Adipose tissue (tissue), 3 donors: ENCODE measurements at regions not wholly inside any gene's neighbourhood (a gene's known extent, or its start where the extent isn't known, plus 50 kb on each side); places are given as distances from the start of the nearest gene placed in this dataset.

Experiments
- H3K27ac ChIP-seq: one replicate; pipeline ENCODE4 v1.5.1; 2013; ENCODE audit warnings: low read depth, low read length
- WGBS, 3 donors: extraction: QIAGEN DNeasy Blood & Tissue Kit; methylation state at CpG; one replicate each; pipeline ENCODE4 v1.1.7; 2013; 5-methylcytosine and 5-hydroxymethylcytosine counted together
- donor health status: healthy with polysubstance abuse.
- donor health status: Bipolar disorder and iron deficiency.
- donor health status: healthy.

DNA sequence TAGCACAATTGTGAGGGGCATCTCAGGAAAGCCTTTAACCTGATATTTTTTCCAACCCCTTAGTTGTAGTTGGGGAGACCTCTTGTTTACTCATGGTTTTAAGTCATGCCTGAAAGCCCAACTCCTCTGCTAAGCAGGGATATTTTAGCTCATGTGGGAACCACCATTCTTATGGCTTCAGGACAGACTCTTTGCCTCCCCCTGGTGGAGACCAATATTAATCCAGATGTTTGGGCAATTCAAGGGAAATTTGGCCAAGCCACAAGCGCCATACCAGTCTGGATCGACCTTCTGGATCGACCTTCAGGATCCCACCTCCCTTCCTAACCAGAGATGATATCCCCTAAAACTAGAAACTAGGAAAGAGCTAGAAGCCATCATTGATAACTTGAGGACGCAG, 211.2 kb downstream of the C6orf118 start:
- H3K27ac ChIP-seq = no peak overlapping the region
- 75 to 82% (median 77%) methylated on average over 4 of the region's 4 CpGs for WGBS, 3 donors

DNA sequence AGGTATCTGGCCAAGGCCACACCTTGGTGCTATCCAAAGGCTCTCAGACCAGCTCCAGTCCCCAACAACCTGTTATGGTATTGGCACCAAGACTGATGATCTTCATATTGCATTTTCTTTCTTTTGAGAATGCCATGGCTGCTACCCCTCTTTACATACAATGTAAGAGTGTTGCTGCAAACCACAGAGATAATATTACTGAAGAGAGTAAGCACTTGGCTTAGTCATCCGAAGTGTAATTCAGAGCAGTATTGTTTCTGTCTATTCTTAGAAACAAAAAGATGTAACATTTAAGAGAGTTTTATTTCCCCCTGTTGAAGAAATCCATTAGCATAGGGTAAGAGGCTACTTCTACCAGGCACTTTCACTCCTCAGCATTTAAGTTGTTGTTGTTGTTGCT, 212.5 kb downstream of the C6orf118 start:
- no peak overlapping the region for H3K27ac ChIP-seq
- 0 to 52% (median 47%) methylated on average over 1 of the region's 1 CpG for WGBS, 3 donors

DNA sequence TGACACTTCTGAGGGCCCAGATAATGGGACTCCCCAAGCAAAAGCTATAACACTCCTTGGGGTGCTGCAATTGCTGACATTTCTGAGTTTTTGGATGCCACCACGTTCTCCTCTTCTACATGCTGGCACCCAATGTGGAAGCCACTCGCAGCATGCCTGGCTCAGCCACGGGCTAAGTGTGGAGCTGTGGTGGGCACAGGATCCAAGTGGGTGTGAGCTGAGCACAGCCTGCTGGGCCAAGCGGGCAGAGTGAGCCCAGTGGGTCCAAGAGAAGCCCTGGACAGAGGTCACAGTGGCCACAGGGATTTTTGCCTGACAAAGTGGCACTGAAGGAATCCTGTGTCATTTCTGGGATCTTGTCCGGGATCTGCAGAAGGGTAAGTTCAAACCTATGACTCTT, 213.2 kb downstream of the C6orf118 start:
- 65 to 86% (median 81%) methylated on average over 5 of the region's 5 CpGs for WGBS, 3 donors
- H3K27ac ChIP-seq = no peak overlapping the region

DNA sequence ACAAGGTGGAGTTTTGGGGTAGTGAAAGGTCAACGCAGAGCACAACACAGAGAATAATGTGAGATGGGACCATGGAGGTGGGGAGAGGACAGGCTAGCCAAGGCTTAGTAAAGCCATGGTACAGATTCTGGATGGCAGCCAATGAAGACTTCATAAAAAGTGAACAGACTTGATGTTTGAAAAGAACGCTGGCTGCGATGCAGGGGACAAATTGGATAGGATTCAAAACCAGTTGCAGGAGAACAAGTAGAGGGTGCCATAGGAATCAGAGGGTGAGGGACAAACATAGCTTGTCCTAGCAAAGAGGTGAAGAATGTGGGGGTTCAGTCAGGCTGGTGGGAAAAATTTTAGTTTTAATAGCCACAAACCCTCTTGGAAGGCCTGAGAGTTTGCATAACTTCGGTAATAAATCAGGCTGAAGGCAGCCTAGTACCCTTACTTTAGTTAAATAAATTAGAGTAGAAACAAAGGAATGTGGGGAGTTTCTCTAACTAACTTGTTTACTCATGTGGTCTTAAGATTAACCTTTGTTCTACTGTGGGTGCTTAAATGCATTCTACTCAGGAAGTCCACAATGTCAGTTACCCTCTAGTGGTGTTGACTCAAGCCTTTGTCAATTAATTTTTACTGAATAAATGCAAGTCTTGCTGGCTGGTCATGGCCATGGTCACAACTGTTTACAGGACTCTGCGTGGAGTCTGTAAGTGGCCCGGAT, 216.4 kb downstream of the C6orf118 start:
- H3K27ac ChIP-seq = no peak overlapping the region
- 71 to 85% (median 73%) methylated on average over 6 of the region's 6 CpGs for WGBS, 3 donors

- 32 to 58% (median 43%) methylated on average over 8 of the region's 8 CpGs for WGBS, 3 donors
- no peak overlapping the region for H3K27ac ChIP-seq
Measured at GRCh38 chr6:165091121-165091785, 218.2 kb downstream of the C6orf118 start.

DNA sequence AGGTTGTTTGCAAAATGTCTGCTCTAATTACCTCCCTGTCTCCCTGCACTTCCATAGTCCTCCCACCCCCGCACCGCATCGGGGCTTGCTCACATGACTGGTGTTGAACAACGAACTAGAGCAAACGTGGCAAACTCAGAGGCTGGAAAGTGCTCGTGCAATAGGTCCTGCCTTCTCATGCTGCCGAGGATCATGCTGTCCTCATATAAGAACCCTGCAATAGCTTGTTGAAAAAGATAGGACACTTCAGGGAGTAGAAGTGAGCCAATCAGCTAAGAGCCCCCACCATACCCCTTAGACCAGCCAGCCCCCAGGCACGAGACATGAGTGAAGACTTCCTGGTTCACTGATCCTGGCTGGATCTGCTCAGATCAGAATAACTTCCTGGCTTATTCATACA, 219.2 kb downstream of the C6orf118 start:
- H3K27ac ChIP-seq = no peak overlapping the region
- WGBS, 3 donors = 61 to 81% (median 79%) methylated on average over 8 of the region's 8 CpGs

- H3K27ac ChIP-seq = no peak overlapping the region
- WGBS, 3 donors = 68 to 77% (median 68%) methylated on average over 3 of the region's 3 CpGs
Measured at GRCh38 chr6:165086814-165087213, 222.6 kb downstream of the C6orf118 start.

DNA sequence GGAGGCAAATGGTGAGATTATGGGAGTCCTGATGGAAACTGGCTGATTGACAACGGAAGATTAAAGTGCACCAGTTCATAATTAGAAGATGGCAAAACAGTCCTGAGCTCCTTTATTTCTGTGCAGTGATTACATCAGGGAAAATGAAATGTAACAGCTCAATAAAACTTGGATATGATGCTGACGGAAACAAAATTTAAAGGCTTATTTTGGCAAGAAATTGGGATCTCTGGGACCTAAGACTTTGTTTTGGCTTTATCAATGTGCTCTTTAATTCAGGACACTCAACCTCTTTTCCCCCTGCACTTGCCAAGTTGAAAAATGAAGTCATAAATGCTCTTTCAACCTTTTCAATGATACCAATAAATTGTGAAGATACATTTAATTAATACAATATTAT, 226.8 kb downstream of the C6orf118 start:
- WGBS, 3 donors = 66 to 79% (median 76%) methylated on average over 2 of the region's 2 CpGs
- no peak overlapping the region for H3K27ac ChIP-seq

DNA sequence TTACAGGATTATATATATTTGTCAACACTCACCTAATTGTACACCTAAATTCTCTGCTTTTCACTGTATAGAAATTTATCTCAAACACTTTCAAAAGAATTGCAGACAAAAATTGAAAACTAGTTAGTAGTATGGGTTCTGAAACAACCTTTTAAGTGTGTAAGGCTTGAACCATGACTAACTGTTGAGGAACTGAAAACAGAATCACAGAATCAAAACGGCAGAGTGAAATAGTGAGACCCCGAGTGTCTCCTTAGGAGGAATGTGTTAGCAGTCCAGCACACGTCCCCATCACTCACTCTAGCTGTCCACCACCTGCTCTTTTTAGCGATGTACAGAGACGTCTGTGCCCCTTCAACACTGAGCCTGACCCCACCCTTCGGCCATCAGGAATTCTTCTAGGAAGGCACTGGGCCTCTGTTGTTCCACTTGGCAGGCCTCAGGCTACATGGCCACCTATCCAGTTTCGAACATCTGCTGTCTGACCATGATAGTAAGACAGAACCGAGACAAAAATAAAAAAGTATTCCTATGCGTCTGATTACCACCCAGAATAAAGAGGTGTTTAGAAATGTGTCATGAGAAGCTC, 227.4 kb downstream of the C6orf118 start:
- 61 to 77% (median 72%) methylated on average over 9 of the region's 9 CpGs for WGBS, 3 donors
- no peak overlapping the region for H3K27ac ChIP-seq

- 70 to 85% (median 85%) methylated on average over 2 of the region's 2 CpGs for WGBS, 3 donors
- no peak overlapping the region for H3K27ac ChIP-seq
Measured at GRCh38 chr6:165077876-165078275, 231.5 kb downstream of the C6orf118 start.

DNA sequence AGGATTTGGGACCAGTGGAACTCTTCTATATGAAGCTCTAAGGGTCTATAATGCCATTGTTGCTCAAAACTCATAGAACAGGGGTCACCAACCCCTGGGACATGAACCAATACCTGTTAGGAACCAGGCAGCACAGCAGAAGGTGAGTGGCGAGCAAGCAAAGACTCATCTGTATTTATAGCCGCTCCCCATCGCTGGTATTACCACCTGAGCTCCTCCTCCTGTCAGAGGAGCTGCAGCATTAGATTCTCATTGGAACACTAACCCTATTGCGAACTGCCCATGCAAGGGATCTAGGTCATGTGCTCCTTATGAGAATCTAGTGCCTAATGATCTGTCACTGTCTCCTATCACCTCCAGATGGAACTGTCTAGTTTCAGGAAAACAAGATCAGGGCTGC, 237.5 kb downstream of the C6orf118 start:
- no peak overlapping the region for H3K27ac ChIP-seq
- 79 to 90% (median 88%) methylated on average over 4 of the region's 4 CpGs for WGBS, 3 donors

DNA sequence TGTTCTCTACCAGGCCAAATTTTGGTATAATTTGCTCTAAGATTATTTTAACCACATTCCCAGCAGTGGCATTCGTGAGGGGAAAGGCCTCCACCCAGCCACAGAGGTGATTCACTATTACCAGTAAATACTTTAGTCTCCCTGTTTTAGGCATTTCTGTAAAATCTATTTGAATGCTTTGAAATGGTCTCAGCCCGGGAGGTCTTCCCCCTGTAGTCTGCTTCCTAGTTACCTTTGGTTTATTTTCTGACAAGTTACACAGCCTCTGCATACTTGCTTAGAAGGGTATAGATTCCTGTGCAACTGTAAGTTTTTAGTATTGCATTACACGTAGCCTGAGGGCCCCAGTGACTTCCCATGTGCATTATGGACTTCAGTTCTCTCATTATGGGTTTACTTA, 248.7 kb downstream of the C6orf118 start:
- H3K27ac ChIP-seq = no peak overlapping the region
- WGBS, 3 donors = 55 to 79% (median 67%) methylated on average over 3 of the region's 3 CpGs

DNA sequence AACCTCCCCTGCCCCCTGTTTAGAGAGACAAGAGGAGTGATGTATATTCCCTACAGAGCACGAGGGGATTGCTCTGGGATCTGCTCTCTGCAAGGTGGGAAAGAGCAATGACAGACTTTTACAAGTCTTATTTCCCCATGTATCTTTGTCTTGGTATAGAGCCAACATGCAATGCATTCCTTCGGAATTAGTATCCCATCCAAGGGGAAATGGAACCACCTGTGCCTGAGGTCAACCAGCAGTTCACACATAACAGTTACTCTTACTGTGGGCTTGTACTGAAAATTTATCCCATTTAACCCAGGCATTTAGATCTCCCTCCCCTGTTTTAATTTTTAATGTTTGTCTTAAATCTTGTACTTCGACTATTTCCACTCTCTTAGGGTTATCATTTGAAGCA, 250.4 kb downstream of the C6orf118 start:
- 51 to 72% (median 67%) methylated on average over 3 of the region's 3 CpGs for WGBS, 3 donors
- no peak overlapping the region for H3K27ac ChIP-seq

DNA sequence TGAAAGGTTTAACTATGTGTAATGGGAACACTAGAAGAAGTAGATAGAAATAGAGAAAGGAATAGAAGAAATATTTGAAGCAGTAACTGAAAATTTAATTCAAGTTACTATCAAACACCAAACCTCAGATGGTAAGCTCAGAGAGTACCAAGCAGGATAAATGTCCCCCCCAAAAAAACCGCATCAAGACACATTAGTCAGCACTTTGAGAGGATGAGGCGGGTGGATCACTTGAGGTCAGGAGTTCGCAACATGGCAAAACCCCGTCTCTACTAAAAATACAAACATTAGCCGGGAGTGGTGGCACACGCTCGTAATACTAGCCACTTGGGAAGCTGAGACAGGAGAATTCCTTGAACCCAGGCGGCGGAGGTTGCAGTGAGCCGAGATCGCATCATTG, 253.1 kb downstream of the C6orf118 start:
- WGBS, 3 donors = 85 to 90% (median 88%) methylated on average over 11 of the region's 11 CpGs
- no peak overlapping the region for H3K27ac ChIP-seq

- 64 to 83% (median 78%) methylated on average over 5 of the region's 5 CpGs for WGBS, 3 donors
Measured at GRCh38 chr6:165055231-165055630, 254.2 kb downstream of the C6orf118 start.

DNA sequence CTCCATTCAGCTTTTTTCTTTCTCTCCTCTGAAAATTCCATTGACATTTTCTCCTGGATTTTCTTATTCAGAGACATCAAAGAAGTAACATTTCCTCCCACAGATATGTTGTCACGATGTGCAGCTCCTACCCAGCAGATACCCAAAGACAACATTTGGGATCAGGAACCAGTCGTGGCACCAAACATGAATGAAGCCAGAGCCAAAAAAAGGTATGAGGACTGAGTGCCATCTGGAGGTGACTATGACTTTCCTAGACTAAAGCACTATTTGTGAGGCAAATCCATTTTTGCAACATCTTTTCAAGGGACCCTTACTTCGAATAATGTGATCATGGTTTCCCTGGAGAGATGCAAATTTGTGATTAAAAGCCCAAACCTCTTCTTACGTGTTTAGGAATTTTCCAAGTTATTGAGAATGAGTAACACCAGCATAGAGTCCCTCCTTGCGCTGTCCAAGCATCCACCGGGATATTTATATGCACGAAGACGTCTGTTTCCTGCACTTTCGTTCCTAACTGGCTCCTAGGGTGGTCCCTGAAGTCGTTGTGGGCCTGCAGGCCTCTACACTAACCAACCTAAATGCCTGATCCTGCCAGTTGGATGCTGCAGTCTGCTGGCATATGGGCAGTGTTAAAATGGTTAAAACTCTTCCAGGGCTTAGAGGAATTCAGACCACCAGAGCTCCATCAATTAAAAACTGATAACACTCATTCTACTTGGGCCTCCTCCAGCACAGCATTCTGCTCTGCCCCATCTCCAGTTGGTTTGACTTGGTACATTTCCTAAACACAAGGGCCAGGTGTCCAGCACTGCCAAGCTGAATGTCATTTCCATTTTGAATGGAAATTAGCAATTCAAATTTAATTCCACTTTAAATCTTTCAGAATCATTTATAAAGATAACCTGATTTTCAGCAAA, 256.6 kb downstream of the C6orf118 start:
- 62 to 74% (median 74%) methylated on average over 10 of the region's 10 CpGs for WGBS, 3 donors
- no peak overlapping the region for H3K27ac ChIP-seq

More at GRCh38 chr6:165055231-165055630, 254.2 kb downstream of the C6orf118 start:
- no peak overlapping the region for H3K27ac ChIP-seq

- H3K27ac ChIP-seq = no peak overlapping the region
- WGBS, 3 donors = 25 to 40% (median 37%) methylated on average over 7 of the region's 7 CpGs
Measured at GRCh38 chr6:165049362-165049761, 260.0 kb downstream of the C6orf118 start.

GRCh38 chr6:165047952-165048351, 261.5 kb downstream of the C6orf118 start:
- H3K27ac ChIP-seq = no peak overlapping the region
- WGBS, 3 donors = 80 to 94% (median 92%) methylated on average over 2 of the region's 2 CpGs

DNA sequence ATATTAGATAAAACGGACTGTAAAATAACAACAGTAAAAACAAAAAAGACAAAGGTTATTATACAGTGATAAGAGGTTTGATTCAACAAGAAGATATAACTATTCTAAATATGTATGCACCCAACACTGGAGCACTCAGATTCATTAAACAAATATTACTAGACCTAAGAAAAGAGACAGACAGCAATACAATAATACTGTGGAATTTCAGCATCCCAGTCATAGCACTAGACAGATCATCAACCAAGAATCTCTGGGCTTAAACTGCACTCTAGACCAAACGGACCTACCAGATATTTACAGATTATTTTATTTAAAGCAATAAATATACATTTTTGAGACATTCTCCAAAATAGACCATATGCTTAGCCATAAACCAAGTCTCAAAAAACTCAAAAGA, 263.8 kb downstream of the C6orf118 start:
- WGBS, 3 donors = 47 to 73% (median 70%) methylated on average over 2 of the region's 2 CpGs
- H3K27ac ChIP-seq = no peak overlapping the region
